GM19043 (cell line): ENCODE measurements at regions not wholly inside any gene's neighbourhood (a gene's known extent, or its start where the extent isn't known, plus 50 kb on each side); places are given as distances from the start of the nearest gene placed in this dataset.

ENCODE experiments used
- ATAC-seq: cut with Tn5 transposase; IDR thresholded peaks from one replicate; pipeline ENCODE4 v1.9.1; 2021; ENCODE audit warnings: low read depth; ENCODE audit not compliant: unreplicated experiment

DNA sequence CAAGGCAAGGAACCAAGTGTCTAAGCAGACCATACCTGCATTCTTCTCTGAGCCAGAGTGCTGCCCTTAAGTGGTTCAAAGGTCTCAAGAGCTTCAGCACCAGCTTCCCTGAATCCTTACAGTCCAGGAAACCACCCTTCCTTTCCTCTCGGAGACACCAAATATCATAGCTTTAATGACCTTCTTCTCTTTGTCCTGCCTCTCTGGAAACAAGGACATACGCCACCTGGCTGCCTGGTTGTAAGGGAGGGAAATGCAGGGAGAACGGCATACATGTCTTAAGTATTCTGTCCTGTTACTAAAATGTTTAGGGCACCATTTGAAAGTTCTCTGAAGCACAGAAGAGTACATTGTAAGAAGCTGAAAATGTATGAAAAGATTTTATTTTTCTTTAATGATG, 155.6 kb upstream of the ARRDC4 start:
- no peak for ATAC-seq

DNA sequence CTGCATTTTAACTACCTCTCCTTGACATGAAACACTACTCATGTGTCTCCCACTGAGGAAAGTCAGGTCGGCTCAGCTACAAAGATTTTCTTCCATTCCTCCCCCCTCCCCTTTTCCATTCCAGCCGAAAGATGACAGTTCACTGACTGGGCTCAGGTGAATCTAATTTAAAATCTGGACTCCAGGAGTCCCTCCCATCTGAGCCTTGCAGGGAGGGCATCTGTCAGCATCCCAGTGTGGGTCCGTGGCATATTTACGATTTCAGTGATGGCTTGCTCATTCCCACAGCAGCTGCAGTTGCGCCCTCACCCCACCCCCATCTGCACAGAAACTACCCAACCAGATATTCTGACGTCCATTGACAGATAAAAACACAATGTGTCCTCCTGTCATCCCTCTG, 153.7 kb upstream of the ARRDC4 start:
- no peak for ATAC-seq

DNA sequence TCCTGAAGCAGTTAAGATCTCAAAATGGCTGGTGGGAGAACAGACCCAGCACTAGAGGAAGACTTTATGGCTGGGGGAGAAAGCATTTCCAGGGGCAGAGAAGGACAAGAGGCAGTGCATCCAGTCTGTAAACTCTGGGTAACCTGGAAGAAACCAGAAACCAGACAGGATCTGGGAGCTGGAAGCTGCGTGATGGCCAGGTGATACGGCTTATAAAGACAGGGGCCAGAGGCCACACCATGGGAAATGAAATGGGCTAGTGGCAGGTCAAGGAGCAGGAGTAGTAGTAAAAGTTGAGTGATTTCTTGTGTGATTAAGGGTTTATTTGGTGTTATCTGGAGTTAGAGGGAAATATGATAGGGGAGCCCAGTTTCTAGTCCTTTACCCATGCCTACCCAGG, 144.7 kb upstream of the ARRDC4 start:
- no peak for ATAC-seq

DNA sequence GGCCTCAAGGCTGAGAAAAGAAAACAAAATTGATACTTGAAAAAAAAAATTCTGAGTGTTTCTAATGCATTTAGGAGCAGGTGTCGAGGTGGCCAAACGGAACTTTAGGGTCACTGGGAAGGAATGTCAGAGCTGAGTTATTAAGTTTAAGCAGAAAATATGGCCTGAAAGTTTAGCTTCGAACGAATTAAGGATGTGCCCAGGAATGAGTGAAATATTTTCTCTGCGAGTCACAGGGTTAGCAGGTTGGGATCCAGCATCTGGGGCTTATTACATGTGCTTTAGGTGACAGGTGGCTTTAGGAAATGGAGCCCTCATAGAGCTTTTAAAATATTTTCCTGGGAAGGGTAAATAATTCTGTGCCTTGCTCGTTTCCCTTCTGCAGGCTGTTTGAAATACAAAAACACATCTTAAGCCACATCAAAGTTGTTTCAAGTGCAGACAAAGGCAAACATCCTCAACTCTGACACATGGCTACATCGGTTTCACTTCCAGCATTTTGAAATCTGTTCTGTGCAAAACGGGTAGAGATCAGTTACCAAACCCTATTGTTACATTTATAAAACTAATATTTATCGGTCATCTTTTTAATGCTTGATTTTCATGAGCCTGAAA, 143.1 kb upstream of the ARRDC4 start:
- ATAC-seq: no peak

DNA sequence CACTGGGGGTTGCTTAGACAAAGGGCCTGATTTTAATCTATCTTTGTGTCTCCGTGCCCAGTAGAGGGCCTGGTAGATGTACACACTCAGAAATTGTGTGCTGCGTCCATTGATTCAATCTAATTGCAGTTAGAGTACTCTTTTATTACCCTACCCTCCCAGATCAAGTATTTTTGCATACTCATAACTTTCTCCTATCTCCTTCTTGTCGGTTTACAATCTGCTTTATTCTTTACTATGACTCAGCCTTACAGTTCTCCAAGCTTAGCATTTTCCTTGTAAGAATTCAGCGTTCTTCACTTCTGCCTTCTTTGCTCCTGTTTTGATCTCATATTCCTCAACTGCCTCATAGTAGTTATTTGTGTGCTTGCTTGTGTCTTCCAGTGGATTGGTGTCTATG, 124.5 kb upstream of the ARRDC4 start:
- no peak for ATAC-seq

DNA sequence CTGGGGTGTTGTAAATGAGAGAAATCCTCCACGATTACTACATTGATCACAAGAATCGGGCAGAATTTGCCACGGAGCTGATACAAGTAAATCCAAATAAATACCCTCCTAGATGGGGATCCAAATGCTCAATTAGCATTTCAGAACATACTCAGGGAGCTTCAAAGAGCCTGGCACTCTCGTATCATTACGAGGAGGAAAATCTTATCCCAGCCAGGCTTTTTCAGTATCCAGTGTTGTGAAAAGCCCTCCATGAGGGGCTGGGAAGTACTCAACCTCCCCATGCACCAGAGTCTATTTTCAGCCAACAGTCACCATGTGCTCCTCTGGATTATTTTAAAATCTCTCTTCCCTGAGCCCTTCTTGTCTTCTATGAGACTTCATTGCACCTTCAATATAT, 122.6 kb upstream of the ARRDC4 start:
- ATAC-seq: no peak

DNA sequence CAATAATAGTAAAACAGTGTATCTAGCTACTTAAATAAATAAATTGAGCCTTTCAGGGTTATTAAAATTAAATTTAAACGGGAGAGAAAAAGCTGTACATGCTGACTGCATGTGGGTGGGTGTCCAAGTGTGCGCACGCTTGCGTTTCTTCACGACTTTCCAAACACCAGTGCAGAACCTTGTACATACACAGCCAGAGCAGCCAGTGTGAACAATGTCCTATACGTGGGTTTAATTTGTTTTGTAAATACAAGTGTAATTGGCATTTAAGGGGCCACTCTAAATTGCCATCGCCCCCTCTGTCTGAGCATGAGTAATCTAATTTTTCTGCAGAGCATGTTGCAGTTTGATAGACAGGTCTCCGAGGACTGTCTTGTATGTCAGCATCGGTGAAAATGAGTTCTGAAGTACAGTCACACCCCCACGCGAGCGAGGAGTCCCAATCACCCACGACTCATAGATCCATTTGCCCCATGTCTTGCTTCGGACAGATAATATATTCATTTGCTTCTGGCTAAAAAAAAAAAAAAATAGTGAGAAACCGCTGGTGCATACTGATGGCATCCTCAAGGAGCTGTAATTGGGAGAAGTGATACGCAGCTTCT, 121.8 kb upstream of the ARRDC4 start:
- ATAC-seq: no peak

DNA sequence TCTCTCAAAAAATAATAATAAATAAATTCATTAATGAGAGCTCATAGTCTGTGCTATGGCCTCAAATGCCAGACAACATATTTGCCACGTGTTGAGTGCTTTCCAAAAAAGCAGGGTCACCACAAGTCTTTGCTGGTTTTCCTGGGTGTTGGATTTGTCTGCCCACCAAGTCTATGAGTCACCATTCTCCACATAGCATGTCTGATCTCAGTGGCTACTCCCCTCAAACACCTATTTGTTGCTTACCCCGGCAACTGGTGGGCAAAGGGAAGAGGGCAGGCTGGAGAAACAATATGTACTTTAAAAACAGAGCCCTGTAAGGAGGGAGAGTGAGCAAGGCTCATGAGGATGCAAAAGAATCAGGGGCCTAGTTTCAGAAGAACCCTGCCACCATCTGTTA, 120.0 kb upstream of the ARRDC4 start:
- no peak for ATAC-seq

DNA sequence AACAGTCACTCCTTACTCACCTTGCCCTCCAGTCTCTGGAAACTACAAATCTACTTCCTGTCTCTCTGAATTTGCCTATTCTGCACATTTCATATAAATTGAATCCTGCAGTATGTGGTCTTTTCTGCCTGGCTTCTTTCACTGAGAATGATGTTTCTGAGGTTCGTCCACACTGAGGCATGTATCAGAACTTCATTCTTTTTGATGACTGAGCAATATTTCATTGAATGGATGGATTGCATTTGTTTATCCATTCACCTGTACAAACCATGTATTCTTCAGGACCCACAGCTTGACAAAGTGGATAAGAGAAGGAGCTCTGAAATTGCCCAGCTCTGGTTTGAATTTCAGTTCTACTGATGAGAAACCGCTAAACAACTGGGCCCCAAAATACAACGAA, 118.9 kb upstream of the ARRDC4 start:
- no peak for ATAC-seq

DNA sequence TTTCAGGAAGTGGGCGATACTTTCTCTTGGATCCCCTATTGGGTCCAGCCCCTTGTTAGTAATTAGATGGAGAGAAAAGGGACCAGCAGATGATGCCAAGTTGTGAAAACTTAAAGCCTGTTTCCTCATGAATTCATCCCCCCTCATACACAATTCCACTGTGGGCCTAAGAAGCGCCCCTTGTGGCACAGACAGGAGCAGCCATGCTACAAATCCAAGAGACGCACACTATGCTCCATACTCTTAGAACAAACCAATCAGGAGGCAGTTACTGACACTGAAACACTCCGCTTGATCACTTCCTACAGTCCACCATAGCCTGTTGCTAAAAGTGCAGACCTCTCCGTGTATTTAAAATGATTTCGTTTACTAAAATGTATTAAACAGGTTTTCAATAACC, 111.3 kb upstream of the ARRDC4 start:
- ATAC-seq: no peak

DNA sequence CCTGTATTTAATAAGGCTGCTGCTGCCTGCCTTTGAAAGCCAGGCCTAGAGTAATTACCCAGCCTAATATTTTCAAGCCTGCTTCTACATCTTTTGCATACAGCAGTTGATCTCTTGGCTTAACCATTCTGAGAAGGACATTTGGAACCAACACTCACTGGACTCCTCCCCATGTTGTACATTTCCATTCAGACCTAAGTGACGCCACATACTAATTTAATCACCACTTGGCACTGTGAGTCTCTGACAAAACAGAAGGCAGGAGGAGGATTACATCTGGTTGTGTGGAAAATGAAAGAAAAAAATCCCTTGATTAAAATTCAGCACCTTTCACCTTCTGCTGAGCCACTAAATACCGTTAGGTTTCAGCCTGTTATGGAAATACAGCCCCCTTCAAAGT, 102.2 kb upstream of the ARRDC4 start:
- ATAC-seq: no peak

DNA sequence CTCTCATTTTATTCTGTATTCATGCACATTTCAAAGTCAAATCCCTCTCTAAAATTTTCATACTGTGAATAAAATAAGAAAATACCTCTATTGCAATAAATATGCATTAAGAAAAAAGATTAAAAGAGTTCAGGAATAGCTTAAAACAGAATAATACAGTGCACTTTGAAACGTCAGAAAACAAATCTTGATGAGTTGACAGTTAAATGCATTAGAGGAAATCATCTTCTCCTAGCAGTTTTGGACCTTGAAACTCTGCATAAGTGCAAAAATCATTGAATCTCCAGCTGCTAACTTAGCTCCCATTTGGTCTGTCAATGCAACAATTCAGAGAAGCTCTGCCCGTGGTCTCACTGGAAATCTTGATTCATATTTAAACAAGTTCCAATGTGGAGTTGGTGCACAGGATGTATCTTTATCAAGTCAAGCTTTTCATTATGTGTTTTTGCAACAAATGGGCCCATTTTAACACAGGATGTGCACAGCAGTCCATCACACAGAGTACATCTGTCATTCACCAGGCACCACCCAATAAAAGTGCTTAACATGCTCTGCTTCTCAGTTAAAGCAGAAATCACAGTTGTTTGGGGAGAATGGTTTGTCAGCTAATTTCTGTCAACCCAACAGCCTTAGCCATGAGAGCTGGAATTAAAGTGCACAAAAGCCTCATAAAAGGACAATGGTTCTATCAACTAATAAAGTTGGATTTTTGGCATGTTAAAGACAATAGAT, 98.8 kb upstream of the ARRDC4 start:
- ATAC-seq: no peak

DNA sequence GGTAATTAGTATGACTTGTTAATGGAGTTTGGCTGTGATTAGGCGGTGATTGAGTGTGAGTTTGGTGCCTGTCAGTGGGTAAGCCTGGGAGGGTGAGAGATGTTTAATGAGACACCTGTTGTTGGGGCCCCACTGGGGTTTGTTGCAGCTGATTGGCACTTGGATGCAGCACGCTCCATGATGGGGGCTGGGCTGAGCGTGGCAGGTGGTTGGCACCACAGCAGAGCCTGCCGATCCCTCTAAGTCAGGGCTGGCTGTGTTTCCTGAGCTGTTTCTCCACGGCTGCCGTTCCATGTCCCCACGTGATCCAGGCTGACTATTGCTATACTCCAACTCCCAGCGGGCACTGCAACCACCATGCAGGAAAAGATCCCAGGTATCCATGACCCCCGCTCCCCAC, 93.5 kb upstream of the ARRDC4 start:
- ATAC-seq: no peak

DNA sequence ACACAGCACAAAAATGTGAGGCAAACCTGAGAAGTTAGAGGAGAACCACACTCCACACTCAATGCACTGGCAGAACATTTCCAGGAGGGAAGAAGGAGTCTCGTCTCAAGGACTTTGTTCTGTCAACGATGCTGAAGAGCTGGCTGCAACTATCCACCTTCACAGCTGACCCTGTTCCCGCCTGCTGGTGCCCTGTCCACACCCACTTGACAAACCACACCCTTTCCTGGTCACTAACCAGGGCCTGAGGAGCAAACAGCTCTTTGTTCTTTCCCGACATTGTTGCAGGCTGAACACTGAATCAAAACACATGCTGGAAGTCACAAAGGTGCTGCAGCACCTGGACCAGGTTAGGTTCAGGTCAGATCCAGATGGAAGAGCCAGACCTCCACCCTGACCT, 92.6 kb upstream of the ARRDC4 start:
- ATAC-seq: no peak

DNA sequence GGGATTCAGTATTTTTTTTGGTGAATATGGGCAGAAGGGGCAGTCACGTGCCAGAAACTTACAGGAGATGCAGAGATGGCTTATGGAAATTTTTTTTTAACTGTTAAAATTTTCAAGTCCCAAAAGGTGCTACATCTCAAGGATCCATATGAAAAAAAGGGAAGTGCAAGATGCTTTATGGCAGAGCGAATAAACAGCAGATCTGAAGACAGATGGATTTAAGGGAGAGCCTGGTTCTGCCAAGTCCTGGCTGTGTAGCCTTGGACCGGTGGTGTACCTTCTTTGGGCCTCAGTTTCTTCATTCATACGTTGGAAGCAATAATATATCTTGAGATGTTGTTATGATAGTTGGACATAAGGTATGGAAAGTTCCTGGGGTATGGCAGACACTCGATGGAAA, 91.5 kb upstream of the ARRDC4 start:
- no peak for ATAC-seq

DNA sequence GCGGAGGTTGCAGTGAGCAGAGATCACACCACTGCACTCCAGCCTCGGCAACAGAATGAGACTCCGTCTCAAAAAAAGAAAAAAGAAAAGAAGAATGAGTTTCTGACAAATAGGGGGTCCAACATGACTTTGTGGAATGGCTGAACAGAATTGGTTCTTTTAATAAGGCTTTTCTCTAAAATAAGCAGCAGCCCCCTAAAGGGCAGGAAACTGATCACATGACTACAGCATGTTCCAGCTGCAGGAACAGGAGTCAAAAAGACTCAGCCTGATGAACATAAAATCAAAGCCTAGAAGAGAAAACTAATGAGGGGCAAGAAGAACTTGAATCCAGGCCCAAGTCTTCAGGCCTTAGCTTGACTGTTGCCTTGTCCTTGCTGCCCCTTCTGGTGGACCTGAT, 89.7 kb upstream of the ARRDC4 start:
- ATAC-seq: no peak

DNA sequence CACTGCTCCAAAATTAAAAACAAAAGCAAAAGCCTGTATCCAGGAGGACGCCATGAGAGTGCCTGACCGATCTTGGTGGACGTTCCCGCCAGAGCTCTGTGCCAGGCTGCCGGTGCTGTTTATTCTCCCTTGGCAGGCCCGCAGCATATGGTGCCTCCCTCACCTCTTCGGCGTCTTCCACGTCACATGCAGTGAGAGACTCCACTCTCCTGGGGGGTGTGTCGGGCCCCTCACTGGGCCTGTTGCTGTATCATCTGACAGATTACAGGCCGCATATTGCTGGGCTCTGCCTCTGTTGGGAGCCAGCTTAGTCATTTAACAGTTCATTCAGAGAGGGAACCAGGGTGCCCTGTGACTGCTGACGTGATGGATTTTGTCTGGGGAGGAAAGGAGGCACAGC, 86.4 kb upstream of the ARRDC4 start:
- no peak for ATAC-seq

DNA sequence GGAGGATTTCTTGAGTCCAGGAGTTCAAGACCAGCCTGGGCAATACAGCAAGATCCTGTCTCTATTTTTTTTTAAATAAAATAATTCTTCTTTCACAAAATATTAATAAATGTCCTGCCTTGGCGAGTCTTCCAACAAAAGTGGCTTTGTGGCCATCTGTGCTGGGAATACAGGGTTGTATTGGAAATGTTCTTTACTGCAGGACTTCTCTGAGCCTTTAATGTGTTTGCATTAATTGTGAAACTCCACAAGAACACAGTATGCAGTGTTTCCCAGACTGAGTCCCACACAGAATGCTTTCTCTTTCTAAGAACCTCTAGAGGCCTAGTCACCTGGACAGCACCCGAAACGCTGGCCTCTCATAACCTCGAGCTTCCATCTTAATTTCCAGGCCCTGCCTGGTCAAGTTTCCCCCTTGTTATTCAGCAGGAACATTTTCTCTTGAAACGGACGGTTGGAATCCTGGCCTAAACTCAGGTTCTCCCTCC, 85.4 kb upstream of the ARRDC4 start:
- no peak for ATAC-seq

DNA sequence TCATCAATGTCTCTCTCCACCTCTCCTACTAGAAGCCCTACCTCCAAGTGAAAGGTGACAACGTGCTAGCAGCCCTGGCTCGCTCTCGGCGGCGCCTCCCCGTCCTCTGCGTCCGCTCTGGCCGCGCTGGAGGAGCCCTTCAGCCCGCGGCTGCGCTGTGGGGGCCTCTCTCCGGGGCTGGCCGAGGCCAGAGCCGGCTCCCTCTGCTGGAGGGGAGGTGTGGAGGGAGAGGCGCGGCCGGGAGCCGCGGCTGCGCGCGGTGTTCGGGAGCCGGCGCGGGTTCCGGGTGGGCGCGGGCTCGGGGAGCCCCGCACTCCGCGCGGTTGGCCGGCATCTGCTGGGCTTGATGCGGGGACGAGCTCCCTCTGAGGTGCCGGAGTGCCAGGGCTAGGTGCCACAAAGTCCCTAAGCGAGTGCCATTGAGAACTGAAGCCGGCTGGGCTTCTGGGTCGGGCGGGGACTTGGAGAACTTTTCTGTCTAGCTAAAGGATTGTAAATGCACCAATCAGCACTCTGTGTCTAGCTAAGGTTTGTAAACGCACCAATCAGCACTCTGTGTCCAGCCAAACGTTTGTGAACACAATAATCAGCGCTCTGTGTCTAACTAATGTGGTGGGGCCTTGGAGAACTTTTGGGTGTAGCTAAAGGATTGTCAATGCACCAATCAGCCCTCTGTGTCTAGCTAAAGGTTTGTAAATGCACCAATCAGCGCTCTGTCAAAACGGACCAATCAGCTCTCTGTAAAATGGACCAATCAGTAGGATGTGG, 84.8 kb upstream of the ARRDC4 start:
- no peak for ATAC-seq

DNA sequence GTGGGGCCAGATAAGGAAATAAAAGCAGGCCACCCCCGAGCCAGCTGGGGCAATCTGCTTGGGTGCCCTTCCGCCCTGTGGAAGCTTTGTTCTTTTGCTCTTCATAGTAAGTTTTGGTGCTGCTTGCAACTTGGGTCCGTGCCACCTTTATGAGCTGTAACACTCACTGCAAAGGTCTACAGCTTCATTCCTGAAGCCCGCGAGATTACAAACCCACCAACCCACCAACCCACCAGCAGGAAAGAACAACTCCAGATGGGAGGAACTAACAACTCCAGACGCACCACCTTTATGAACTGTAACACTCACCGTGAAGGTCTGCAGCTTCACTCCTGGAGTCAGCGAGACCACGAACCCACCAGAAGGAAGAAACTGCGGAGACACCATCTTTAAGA, 84.2 kb upstream of the ARRDC4 start:
- no peak for ATAC-seq

DNA sequence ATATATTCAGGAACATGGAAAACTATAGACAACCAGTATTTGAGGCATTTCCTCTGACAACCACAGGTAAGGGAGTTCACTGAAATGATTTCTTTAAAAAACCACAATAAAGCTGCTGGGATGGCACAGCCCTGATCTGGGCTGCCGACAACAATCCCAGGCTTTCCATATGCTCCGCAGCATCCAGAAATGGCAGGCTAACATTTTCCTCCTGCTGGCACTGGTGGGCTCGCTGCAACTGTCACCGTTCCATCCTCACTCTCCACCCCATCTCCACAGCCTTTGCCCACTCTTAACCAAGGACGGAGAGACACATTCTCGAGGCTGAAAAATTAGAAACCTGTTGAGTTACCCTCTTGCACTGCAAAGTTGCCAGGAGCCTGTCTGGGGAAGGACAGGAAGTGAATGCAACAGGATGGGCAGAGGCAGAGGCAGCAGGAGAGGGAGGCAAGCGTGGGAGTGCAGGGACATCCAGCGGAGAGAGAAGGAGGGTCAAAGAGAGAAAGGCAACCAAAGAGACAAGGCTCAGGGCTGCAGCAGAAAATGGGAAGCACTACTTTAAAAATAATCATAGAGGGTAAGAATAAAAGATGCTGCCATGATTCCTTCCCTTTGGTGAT, 79.0 kb upstream of the ARRDC4 start:
- ATAC-seq: no peak
